Neural cell (in vitro differentiated cells): ENCODE measurements at regions not wholly inside any gene's neighbourhood (a gene's known extent, or its start where the extent isn't known, plus 50 kb on each side); places are given as distances from the start of the nearest gene placed in this dataset.

ENCODE experiments used
- EP300 ChIP-seq: fragments of 450-650 bp; conservative IDR thresholded peaks from 2 replicates; pipeline ENCODE4 v1.6.1; 2014; ENCODE audit warnings: antibody characterized with exemption, mild to moderate bottlenecking, moderate library complexity; ENCODE audit not compliant: poor library complexity, severe bottlenecking
- POLR2AphosphoS5 ChIP-seq: IDR thresholded peaks from 2 replicates; pipeline ENCODE4 v1.6.1; 2012
- TF ChIP-seq, protein P1 (sequence below): fragments of 450-650 bp; IDR thresholded peaks from 2 replicates; pipeline ENCODE4 v1.5.1; 2014; ENCODE audit warnings: antibody characterized with exemption, mild to moderate bottlenecking, moderate library complexity; ENCODE audit not compliant: poor library complexity, severe bottlenecking

DNA sequence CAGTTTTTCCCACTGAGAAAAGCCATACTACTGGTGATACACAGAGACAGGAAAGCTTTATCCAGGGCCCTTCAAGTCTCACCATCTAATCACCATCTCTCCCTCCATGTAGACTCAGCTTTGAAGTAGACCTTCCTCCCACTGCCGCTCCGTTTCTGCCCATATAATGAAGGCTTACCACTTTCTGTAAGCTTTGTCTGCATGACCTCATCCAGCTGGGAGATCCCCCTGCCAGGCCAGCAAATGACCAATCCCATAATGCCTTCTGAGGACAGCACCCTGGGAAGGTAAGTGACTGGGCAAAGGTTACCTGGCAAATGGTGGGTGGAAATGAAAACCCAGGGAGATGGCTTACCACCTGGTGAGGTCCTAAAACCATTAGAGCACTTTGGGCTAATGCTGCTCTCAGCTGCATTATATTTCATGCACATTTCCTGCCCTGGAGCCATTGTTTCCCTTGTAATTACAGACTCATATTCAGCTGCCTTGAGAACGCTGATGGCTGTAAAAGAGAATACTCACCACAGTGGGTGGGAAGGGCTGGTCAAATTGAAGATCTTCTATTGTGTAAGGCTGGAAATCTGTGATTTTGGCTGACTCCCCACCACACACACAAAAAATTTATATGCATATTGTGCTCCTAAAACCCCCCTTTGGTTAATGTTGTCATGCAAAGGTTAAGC is 350.7 kb upstream of the SYT4 start:
- no peak for TF ChIP-seq EP300
- TF ChIP-seq POLR2AphosphoS5 = peak; percentile 45
- TF ChIP-seq, protein P1, sequence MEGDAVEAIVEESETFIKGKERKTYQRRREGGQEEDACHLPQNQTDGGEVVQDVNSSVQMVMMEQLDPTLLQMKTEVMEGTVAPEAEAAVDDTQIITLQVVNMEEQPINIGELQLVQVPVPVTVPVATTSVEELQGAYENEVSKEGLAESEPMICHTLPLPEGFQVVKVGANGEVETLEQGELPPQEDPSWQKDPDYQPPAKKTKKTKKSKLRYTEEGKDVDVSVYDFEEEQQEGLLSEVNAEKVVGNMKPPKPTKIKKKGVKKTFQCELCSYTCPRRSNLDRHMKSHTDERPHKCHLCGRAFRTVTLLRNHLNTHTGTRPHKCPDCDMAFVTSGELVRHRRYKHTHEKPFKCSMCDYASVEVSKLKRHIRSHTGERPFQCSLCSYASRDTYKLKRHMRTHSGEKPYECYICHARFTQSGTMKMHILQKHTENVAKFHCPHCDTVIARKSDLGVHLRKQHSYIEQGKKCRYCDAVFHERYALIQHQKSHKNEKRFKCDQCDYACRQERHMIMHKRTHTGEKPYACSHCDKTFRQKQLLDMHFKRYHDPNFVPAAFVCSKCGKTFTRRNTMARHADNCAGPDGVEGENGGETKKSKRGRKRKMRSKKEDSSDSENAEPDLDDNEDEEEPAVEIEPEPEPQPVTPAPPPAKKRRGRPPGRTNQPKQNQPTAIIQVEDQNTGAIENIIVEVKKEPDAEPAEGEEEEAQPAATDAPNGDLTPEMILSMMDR = no peak
